Ovary (tissue), 3 donors: ENCODE measurements at regions not wholly inside any gene's neighbourhood (a gene's known extent, or its start where the extent isn't known, plus 50 kb on each side); places are given as distances from the start of the nearest gene placed in this dataset.

Source experiments
- CTCF ChIP-seq, 3 donors: fragments of 450-650 bp in 2 of 3; fragments of 200-600 bp in 1 of 3; IDR thresholded peaks; one replicate each; pipeline versions ENCODE4 v1.5.1 to v1.8.0; 2016 to 2022; ENCODE audit warnings: antibody characterized with exemption in 3 of 3, mild to moderate bottlenecking in 1 of 3
- EP300 ChIP-seq: sonication (generic); formaldehyde crosslinking; IDR thresholded peaks from one replicate; pipeline ENCODE4 v1.6.1; 2017; ENCODE audit warnings: antibody characterized with exemption
- POLR2A ChIP-seq: fragments of 450-650 bp; IDR thresholded peaks from one replicate; pipeline ENCODE4 v1.6.1; 2017; ENCODE audit warnings: antibody characterized with exemption, mild to moderate bottlenecking, moderate library complexity
- donor health status: DM: no; HTN: no; CAD: no.

GRCh38 chr11:121886005-121886734 lies 229.8 kb downstream of the BLID start:
- TF ChIP-seq CTCF (IDR thresholded peaks at IDR 0.05) (no peak), POLR2A (no peak), EP300 (no peak)
